ENCODE measurements at regions not wholly inside any gene's neighbourhood (a gene's known extent, or its start where the extent isn't known, plus 50 kb on each side); places are given as distances from the start of the nearest gene placed in this dataset.

GRCh38 chr15:46933332-46933731 is 784.0 kb upstream of the SEMA6D start (continued):
- no peak for TF ChIP-seq MYC (IDR thresholded peaks at IDR 0.05; ENCODE audit: insufficient read depth, insufficient read length, insufficient replicate concordance, low read length, severe bottlenecking)
- no peak for TF ChIP-seq CTCF (IDR thresholded peaks at IDR 0.05 in 2 of 3, conservative IDR thresholded peaks at IDR 0.05 in 1 of 3; ENCODE audit: control insufficient read depth in 2 of 3, extremely low read depth in 1 of 3, insufficient read depth in 1 of 3, low read depth in 3 of 3, low read length in 3 of 3)
- no peak for TF ChIP-seq ZBTB33 (IDR thresholded peaks at IDR 0.05)
- TF ChIP-seq NR2C2 (IDR thresholded peaks at IDR 0.05; ENCODE audit: borderline replicate concordance, control insufficient read depth, insufficient read length, low read depth) = no peak
- TF ChIP-seq ZBTB4 (CRISPR knock-in tag; IDR thresholded peaks at IDR 0.05) = no peak
- no peak for TF ChIP-seq IRF4 (IDR thresholded peaks at IDR 0.05; ENCODE audit: low read depth, low read length)
- TF ChIP-seq SRF (IDR thresholded peaks at IDR 0.05; ENCODE audit: low read depth in 2 of 2, low read length in 2 of 2) = no peak

Measured in GM12878 (cell line).